ENCODE measurements at regions not wholly inside any gene's neighbourhood (a gene's known extent, or its start where the extent isn't known, plus 50 kb on each side); places are given as distances from the start of the nearest gene placed in this dataset.

DNA sequence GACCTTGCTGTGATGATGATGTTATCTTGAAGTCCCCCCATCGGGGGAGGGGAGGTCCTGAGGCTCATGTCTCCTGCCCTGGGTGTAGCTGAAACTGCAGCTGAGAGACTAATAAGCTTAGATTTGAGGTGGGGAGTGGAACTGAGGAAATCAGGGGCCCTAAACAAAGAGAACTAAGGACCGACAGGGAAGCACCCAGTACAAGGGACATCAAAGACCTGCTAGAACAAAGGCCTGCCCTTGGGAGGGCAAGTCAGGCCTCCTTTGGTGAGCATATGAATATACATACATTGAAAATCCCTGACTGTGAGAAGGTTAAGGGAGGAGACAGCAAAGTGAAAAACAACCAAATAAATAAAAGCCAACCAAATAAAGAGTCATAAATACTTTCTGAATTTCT is 1132.5 kb upstream of the CELF4 start:
- no peak overlapping the region for H2AFZ ChIP-seq (ENCODE audit: low read length)
- no peak overlapping the region for H3K27ac ChIP-seq (ENCODE audit: low read depth, low read length, poor library complexity, severe bottlenecking)
- no TSS peak for BruUV-seq (replicated peaks)
- no peak for TF ChIP-seq CTCF (conservative IDR thresholded peaks at IDR 0.05; ENCODE audit: low read length)
- TF ChIP-seq EZH2phosphoT487 (IDR thresholded peaks at IDR 0.05; ENCODE audit: borderline replicate concordance, low read depth, low read length): no peak
- no peaks in the 10 kb centered on the region for H3K9me2 ChIP-seq (ENCODE audit: insufficient read depth, low read length)
- intact Hi-C loops (cut with micrococcal nuclease; ENCODE audit: unreplicated experiment): no loop called here
- H3K4me3 ChIP-seq (ENCODE audit: low read depth, low read length, poor library complexity, severe bottlenecking): no peak overlapping the region
- H3K36me3 ChIP-seq (ENCODE audit: insufficient read depth, low read length): no peaks in the 10 kb centered on the region
- POLR2A ChIA-PET: no interaction called here
- H3K4me1 ChIP-seq (ENCODE audit: insufficient read depth, low read length, poor library complexity, severe bottlenecking): no peaks in the 10 kb centered on the region
- no peaks in the 10 kb centered on the region for H3K9me3 ChIP-seq (ENCODE audit: low read length)
- no peak for DNase-seq (ENCODE audit: low spot score)
- CTCF ChIA-PET (ENCODE audit: unreplicated experiment): no interaction called here
- H4K20me1 ChIP-seq (ENCODE audit: insufficient read depth, low read length): no peaks in the 10 kb centered on the region
- no peaks in the 10 kb centered on the region for H3K79me2 ChIP-seq (ENCODE audit: insufficient read depth, low read depth, low read length)
- H3K4me2 ChIP-seq (ENCODE audit: low read length): no peak overlapping the region

GRCh38 chr18:38695559-38696280 is 1130.1 kb upstream of the CELF4 start:
- ChIA-PET POLR2A (no interaction called here), CTCF (ENCODE audit: unreplicated experiment) (no interaction called here)
- H3K4me3 ChIP-seq (ENCODE audit: low read depth, low read length, poor library complexity, severe bottlenecking): no peak overlapping the region
- TF ChIP-seq CTCF (conservative IDR thresholded peaks at IDR 0.05; ENCODE audit: low read length): no peak
- TF ChIP-seq EZH2phosphoT487 (IDR thresholded peaks at IDR 0.05; ENCODE audit: borderline replicate concordance, low read depth, low read length): no peak
- no peaks in the 10 kb centered on the region for H3K79me2 ChIP-seq (ENCODE audit: insufficient read depth, low read depth, low read length)
- DNase-seq (ENCODE audit: low spot score): no peak
- no peaks in the 10 kb centered on the region for H3K36me3 ChIP-seq (ENCODE audit: insufficient read depth, low read length)
- H4K20me1 ChIP-seq (ENCODE audit: insufficient read depth, low read length): no peaks in the 10 kb centered on the region
- intact Hi-C loops (cut with micrococcal nuclease; ENCODE audit: unreplicated experiment): no loop called here
- H2AFZ ChIP-seq (ENCODE audit: low read length): no peak overlapping the region
- no peaks in the 10 kb centered on the region for H3K9me2 ChIP-seq (ENCODE audit: insufficient read depth, low read length)
- no TSS peak for BruUV-seq (replicated peaks)
- no peaks in the 10 kb centered on the region for H3K4me1 ChIP-seq (ENCODE audit: insufficient read depth, low read length, poor library complexity, severe bottlenecking)
- H3K4me2 ChIP-seq (ENCODE audit: low read length): no peak overlapping the region
- H3K27ac ChIP-seq (ENCODE audit: low read depth, low read length, poor library complexity, severe bottlenecking): no peak overlapping the region
- H3K9me3 ChIP-seq (ENCODE audit: low read length): no peaks in the 10 kb centered on the region

- TF ChIP-seq CTCF (conservative IDR thresholded peaks at IDR 0.05; ENCODE audit: low read length) (no peak), EZH2phosphoT487 (IDR thresholded peaks at IDR 0.05; ENCODE audit: borderline replicate concordance, low read depth, low read length) (no peak)
- Histone ChIP-seq H3K9me3 (ENCODE audit: low read length) (no peaks in the 10 kb centered on the region), H3K36me3 (ENCODE audit: insufficient read depth, low read length) (no peaks in the 10 kb centered on the region), H3K79me2 (ENCODE audit: insufficient read depth, low read depth, low read length) (no peaks in the 10 kb centered on the region), H2AFZ (ENCODE audit: low read length) (no peak overlapping the region), H3K4me1 (ENCODE audit: insufficient read depth, low read length, poor library complexity, severe bottlenecking) (no peaks in the 10 kb centered on the region), H3K4me3 (ENCODE audit: low read depth, low read length, poor library complexity, severe bottlenecking) (no peak overlapping the region), H4K20me1 (ENCODE audit: insufficient read depth, low read length) (no peaks in the 10 kb centered on the region), H3K27ac (ENCODE audit: low read depth, low read length, poor library complexity, severe bottlenecking) (no peak overlapping the region), H3K9me2 (ENCODE audit: insufficient read depth, low read length) (no peaks in the 10 kb centered on the region), H3K4me2 (ENCODE audit: low read length) (no peak overlapping the region)
- DNase-seq (ENCODE audit: low spot score): no peak
- no TSS peak for BruUV-seq (replicated peaks)
- CTCF ChIA-PET (ENCODE audit: unreplicated experiment): no interaction called here
- POLR2A ChIA-PET: no interaction called here
- intact Hi-C loops (cut with micrococcal nuclease; ENCODE audit: unreplicated experiment): no loop called here
Observed at GRCh38 chr18:38693104-38693503, 1127.5 kb upstream of the CELF4 start.
